H1 (cell line): ENCODE measurements at regions not wholly inside any gene's neighbourhood (a gene's known extent, or its start where the extent isn't known, plus 50 kb on each side); places are given as distances from the start of the nearest gene placed in this dataset.

Source experiments
- BRCA1 ChIP-seq: IDR thresholded peaks from 2 replicates; pipeline ENCODE4 v1.6.1; 2012; ENCODE audit warnings: low read depth, low read length, improper control_type of control experiment
- CHD1 ChIP-seq: IDR thresholded peaks from 2 replicates; pipeline ENCODE4 v1.6.1; 2012; ENCODE audit warnings: low read depth, low read length, improper control_type of control experiment
- SP4 ChIP-seq: IDR thresholded peaks from 2 replicates; pipeline ENCODE4 v1.6.1; 2012; ENCODE audit warnings: low read length, inconsistent platforms
- TF ChIP-seq, protein P1 (sequence below), 3 experiments: IDR thresholded peaks; 1 replicate in 2 of 3; 2 replicates in 1 of 3; pipeline versions ENCODE4 v1.5.1 to v1.6.1; 2011; ENCODE audit warnings: low read length in 3 of 3, mild to moderate bottlenecking in 3 of 3, inconsistent platforms in 2 of 3, low read depth in 1 of 3, moderate library complexity in 1 of 3; ENCODE audit not compliant: insufficient read depth in 1 of 3; ENCODE audit errors: control extremely low read depth in 1 of 3

DNA sequence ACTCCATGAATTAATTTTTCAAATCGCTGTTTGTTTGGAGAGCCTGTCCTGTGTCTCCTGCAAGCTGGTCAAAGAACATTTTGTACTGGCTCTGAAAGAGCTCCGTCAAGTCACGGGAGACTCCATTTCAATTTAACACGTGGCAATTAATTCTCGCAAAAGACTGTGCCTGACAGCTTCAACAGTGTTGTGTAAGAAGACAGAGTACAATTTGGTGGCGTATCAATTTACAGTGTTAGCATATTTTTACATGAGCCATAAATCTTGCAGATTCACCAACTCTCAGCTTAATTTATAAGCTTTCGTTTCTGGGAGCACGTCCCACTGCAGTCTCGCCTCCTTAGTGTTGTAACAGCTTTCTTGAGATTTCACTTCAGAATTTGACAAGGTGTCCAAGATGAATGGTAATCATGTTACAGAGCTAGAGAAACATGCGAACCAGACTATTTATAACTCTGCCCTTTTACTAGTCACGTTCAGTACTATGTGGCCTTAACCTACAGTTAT lies 70.8 kb downstream of the RWDD4 start:
- TF ChIP-seq CHD1, result no peak
- no peak for TF ChIP-seq SP4
- TF ChIP-seq, protein P1, sequence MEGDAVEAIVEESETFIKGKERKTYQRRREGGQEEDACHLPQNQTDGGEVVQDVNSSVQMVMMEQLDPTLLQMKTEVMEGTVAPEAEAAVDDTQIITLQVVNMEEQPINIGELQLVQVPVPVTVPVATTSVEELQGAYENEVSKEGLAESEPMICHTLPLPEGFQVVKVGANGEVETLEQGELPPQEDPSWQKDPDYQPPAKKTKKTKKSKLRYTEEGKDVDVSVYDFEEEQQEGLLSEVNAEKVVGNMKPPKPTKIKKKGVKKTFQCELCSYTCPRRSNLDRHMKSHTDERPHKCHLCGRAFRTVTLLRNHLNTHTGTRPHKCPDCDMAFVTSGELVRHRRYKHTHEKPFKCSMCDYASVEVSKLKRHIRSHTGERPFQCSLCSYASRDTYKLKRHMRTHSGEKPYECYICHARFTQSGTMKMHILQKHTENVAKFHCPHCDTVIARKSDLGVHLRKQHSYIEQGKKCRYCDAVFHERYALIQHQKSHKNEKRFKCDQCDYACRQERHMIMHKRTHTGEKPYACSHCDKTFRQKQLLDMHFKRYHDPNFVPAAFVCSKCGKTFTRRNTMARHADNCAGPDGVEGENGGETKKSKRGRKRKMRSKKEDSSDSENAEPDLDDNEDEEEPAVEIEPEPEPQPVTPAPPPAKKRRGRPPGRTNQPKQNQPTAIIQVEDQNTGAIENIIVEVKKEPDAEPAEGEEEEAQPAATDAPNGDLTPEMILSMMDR (IDR thresholded peaks at IDR 0.05; ENCODE audit: control extremely low read depth in 1 of 3, insufficient read depth in 1 of 3, low read depth in 1 of 3, low read length in 3 of 3), result no peak
- no peak for TF ChIP-seq BRCA1
